Esophagus (tissue), 2 donors: ENCODE measurements at regions not wholly inside any gene's neighbourhood (a gene's known extent, or its start where the extent isn't known, plus 50 kb on each side); places are given as distances from the start of the nearest gene placed in this dataset.
"Not testable (repeated sequence)": the region's sequence is repeated elsewhere in the genome, so short reads cannot be mapped to it uniquely, and the experiment has no call there.

Experiments used
- H3K27ac ChIP-seq, 2 donors: one replicate each; pipeline ENCODE4 v1.5.1; 2013; ENCODE audit warnings: low read depth in 2 of 2, mild to moderate bottlenecking in 2 of 2, inconsistent platforms in 1 of 2, low read length in 1 of 2, moderate library complexity in 1 of 2
- H3K27me3 ChIP-seq, 2 donors: one replicate each; pipeline ENCODE4 v1.6.1; 2013; ENCODE audit warnings: low read length in 2 of 2, control low read depth in 1 of 2, mild to moderate bottlenecking in 1 of 2; ENCODE audit not compliant: insufficient read depth in 2 of 2, control insufficient read depth in 1 of 2
- H3K36me3 ChIP-seq, 2 donors: one replicate each; pipeline ENCODE4 v1.6.1; 2013; ENCODE audit warnings: low read length in 1 of 2; ENCODE audit not compliant: control insufficient read depth in 2 of 2, insufficient read depth in 2 of 2
- H3K4me1 ChIP-seq, 2 donors: one replicate each; pipeline ENCODE4 v1.6.1; 2013; ENCODE audit warnings: low read length in 1 of 2; ENCODE audit not compliant: control insufficient read depth in 2 of 2, insufficient read depth in 2 of 2
- H3K4me3 ChIP-seq, 2 donors: one replicate each; pipeline ENCODE4 v1.5.1; 2013; ENCODE audit warnings: low read length in 2 of 2, mild to moderate bottlenecking in 2 of 2, low read depth in 1 of 2, moderate library complexity in 1 of 2
- H3K9me3 ChIP-seq, 2 donors: one replicate each; pipeline ENCODE4 v1.6.1; 2013; ENCODE audit warnings: mild to moderate bottlenecking in 2 of 2, low read depth in 1 of 2, low read length in 1 of 2, moderate library complexity in 1 of 2; ENCODE audit not compliant: control insufficient read depth in 2 of 2, insufficient read depth in 1 of 2
- WGBS, 2 donors: extraction: QIAGEN DNeasy Blood & Tissue Kit; methylation state at CpG; one replicate each; pipeline ENCODE4 v1.1.7; 2013; 5-methylcytosine and 5-hydroxymethylcytosine counted together
- donor health status: healthy with polysubstance abuse.
- donor health status: Bipolar disorder and iron deficiency.

GRCh38 chr18:34314847-34315246, 90.1 kb upstream of the NOL4 start:
- no peaks in the 10 kb centered on the region for H3K36me3 ChIP-seq
- 90 to 91% methylated on average over 4 of the region's 4 CpGs for WGBS, 2 donors
- H3K27me3 ChIP-seq, result no peaks in the 10 kb centered on the region
- no peaks in the 10 kb centered on the region for H3K9me3 ChIP-seq
- H3K4me1 ChIP-seq, result no peaks in the 10 kb centered on the region
- no peak overlapping the region for H3K4me3 ChIP-seq
- H3K27ac ChIP-seq, result no peak overlapping the region

- Histone ChIP-seq H3K27ac (no peak overlapping the region), H3K9me3 (no peaks in the 10 kb centered on the region), H3K36me3 (no peaks in the 10 kb centered on the region), H3K4me3 (no peak overlapping the region), H3K27me3 (no peaks in the 10 kb centered on the region), H3K4me1 (no peaks in the 10 kb centered on the region)
- 72% methylated on average over 6 of the region's 6 CpGs for whole genome bisulfite sequencing, 2 donors
Measured at GRCh38 chr18:34315591-34316352, 91.1 kb upstream of the NOL4 start.

GRCh38 chr18:34320267-34320666, 95.6 kb upstream of the NOL4 start:
- 71 to 84% methylated on average over 2 of the region's 2 CpGs for whole genome bisulfite sequencing, 2 donors

GRCh38 chr18:34321066-34321465, 96.4 kb upstream of the NOL4 start:
- Histone ChIP-seq H3K36me3 (no peaks in the 10 kb centered on the region), H3K4me3 (no peak overlapping the region), H3K27ac (no peak overlapping the region), H3K9me3 (no peaks in the 10 kb centered on the region), H3K4me1 (no peaks in the 10 kb centered on the region), H3K27me3 (no peaks in the 10 kb centered on the region)
- WGBS, 2 donors, result 77 to 85% methylated on average over 2 of the region's 2 CpGs

More at GRCh38 chr18:34320267-34320666, 95.6 kb upstream of the NOL4 start:
- no peaks in the 10 kb centered on the region for H3K4me1 ChIP-seq
- no peak overlapping the region for H3K27ac ChIP-seq
- no peaks in the 10 kb centered on the region for H3K36me3 ChIP-seq
- H3K9me3 ChIP-seq, result no peaks in the 10 kb centered on the region
- no peaks in the 10 kb centered on the region for H3K27me3 ChIP-seq
- no peak overlapping the region for H3K4me3 ChIP-seq

- Histone ChIP-seq H3K4me3 (no peak overlapping the region), H3K27me3 (no peaks in the 10 kb centered on the region), H3K4me1 (no peaks in the 10 kb centered on the region), H3K36me3 (no peaks in the 10 kb centered on the region), H3K27ac (no peak overlapping the region), H3K9me3 (no peaks in the 10 kb centered on the region)
- WGBS, 2 donors, result 22 to 27% methylated on average over 16 of the region's 16 CpGs
Measured at GRCh38 chr18:34322365-34323289, 97.9 kb upstream of the NOL4 start.

- WGBS, 2 donors, result 24 to 46% methylated on average over 1 of the region's 1 CpG
- Histone ChIP-seq H3K4me1 (no peaks in the 10 kb centered on the region), H3K36me3 (no peaks in the 10 kb centered on the region)
Measured at GRCh38 chr18:34329840-34330239, 105.1 kb upstream of the NOL4 start.

GRCh38 chr18:34330308-34330707, 105.6 kb upstream of the NOL4 start:
- Histone ChIP-seq H3K36me3 (no peaks in the 10 kb centered on the region), H3K4me1 (no peaks in the 10 kb centered on the region), H3K27me3 (no peaks in the 10 kb centered on the region), H3K4me3 (no peak overlapping the region), H3K27ac (no peak overlapping the region), H3K9me3 (peaks cover 0 to 2% of the 10 kb centered on the region in 2 donors)
- 45 to 53% methylated on average over 3 of the region's 3 CpGs for WGBS, 2 donors

More at GRCh38 chr18:34329840-34330239, 105.1 kb upstream of the NOL4 start:
- H3K4me3 ChIP-seq, result no peak overlapping the region
- no peak overlapping the region for H3K27ac ChIP-seq
- no peaks in the 10 kb centered on the region for H3K27me3 ChIP-seq
- H3K9me3 ChIP-seq, result peaks cover 0 to 2% of the 10 kb centered on the region in 2 donors

GRCh38 chr18:34330907-34331306, 106.2 kb upstream of the NOL4 start:
- not testable (repeated sequence) for H3K27me3 ChIP-seq, H3K27ac ChIP-seq, H3K4me3 ChIP-seq, H3K9me3 ChIP-seq, H3K36me3 ChIP-seq, H3K4me1 ChIP-seq
- 90 to 93% methylated on average over 10 to 12 of the region's 12 CpGs for WGBS, 2 donors

GRCh38 chr18:34331343-34331742, 106.6 kb upstream of the NOL4 start:
- 44 to 61% methylated on average over 9 to 15 of the region's 15 CpGs for WGBS, 2 donors
- not testable (repeated sequence) for H3K4me3 ChIP-seq, H3K27ac ChIP-seq, H3K9me3 ChIP-seq, H3K36me3 ChIP-seq, H3K4me1 ChIP-seq, H3K27me3 ChIP-seq
